Fibroblast of the aortic adventitia (primary cell): ENCODE measurements at regions not wholly inside any gene's neighbourhood (a gene's known extent, or its start where the extent isn't known, plus 50 kb on each side); places are given as distances from the start of the nearest gene placed in this dataset.

Experiments
- DNase-seq: peaks from one replicate; pipeline ENCODE4 v3.0.0-alpha.2; 2010; ENCODE audit warnings: low read depth
- H3K4me3 ChIP-seq: 2 replicates; pipeline ENCODE4 v1.5.1; 2011; ENCODE audit warnings: low read depth, mild to moderate bottlenecking, control low read depth, low read length, moderate library complexity
- CTCF ChIP-seq: IDR thresholded peaks from 2 replicates; pipeline ENCODE4 v1.5.1; 2011; ENCODE audit warnings: mild to moderate bottlenecking, low read length, control low read depth, inconsistent platforms; ENCODE audit not compliant: insufficient read depth

GRCh38 chr5:44663991-44664710 lies 144.6 kb upstream of the MRPS30 start:
- no peak for TF ChIP-seq CTCF
- DNase-seq: no peak
- H3K4me3 ChIP-seq: no peak overlapping the region

DNA sequence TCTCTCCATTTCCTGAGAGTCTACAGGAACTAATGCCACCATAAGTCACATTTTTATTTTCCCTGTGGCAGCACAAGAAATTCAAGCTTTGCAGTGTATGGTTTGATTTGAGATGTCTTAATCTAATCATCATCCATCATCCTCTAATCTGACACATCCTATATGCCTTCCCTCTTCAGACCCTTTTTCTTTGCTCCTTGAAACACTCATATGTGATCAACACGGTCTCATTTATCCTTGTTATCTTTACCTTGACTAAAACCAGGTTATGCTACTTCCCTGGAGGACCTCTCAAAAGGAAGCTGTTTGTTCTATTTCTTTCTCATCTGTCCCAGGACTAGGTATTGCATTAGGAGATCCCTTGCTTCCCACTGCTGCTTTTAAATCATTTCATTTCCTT lies 146.9 kb upstream of the MRPS30 start:
- TF ChIP-seq CTCF: no peak
- H3K4me3 ChIP-seq: no peak overlapping the region
- no peak for DNase-seq

DNA sequence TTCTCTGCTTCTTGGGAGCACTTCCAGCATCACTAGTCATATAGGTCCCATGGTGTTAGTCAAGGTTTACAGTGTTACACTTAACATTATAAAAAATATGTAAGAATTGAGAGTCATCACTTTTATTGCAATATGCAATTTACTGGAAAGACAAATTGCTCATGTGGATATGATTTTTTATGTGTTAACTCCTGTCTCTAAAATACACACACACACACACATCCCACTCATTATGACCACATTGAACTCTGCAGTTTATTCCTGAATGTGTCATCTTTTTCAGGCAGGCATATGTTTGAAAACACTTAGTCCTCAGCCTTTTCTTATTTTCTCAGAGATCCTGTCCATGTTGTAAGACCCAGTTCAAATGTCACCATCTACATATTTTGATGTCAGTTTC lies 148.5 kb upstream of the MRPS30 start:
- DNase-seq: no peak

GRCh38 chr5:44659334-44659733 lies 149.4 kb upstream of the MRPS30 start:
- no peak for DNase-seq
- H3K4me3 ChIP-seq: no peak overlapping the region
- no peak for TF ChIP-seq CTCF

More for the DNA sequence above, 148.5 kb upstream of the MRPS30 start:
- TF ChIP-seq CTCF: no peak
- H3K4me3 ChIP-seq: no peak overlapping the region

- no peak for DNase-seq
- TF ChIP-seq CTCF: no peak
- H3K4me3 ChIP-seq: no peak overlapping the region
Observed at GRCh38 chr5:44652674-44653073, 156.1 kb upstream of the MRPS30 start.

GRCh38 chr5:44646016-44646415 lies 162.7 kb upstream of the MRPS30 start:
- H3K4me3 ChIP-seq: no peak overlapping the region
- DNase-seq: no peak
- no peak for TF ChIP-seq CTCF

GRCh38 chr5:44645502-44645901 lies 163.2 kb upstream of the MRPS30 start:
- DNase-seq: no peak
- no peak for TF ChIP-seq CTCF
- no peak overlapping the region for H3K4me3 ChIP-seq
